WTC11 (cell line): ENCODE measurements at regions not wholly inside any gene's neighbourhood (a gene's known extent, or its start where the extent isn't known, plus 50 kb on each side); places are given as distances from the start of the nearest gene placed in this dataset.

Source experiments
- ATAC-seq: fragments of 200-7000 bp; cut with Tn5 transposase; 2 replicates; pipeline ENCODE4 v1.10.0; 2021; ENCODE audit warnings: mild to moderate bottlenecking, moderate library complexity
- CTCF ChIA-PET: fragments of 300-600 bp; sonication (Branson Sonifier 250); formaldehyde crosslinking; loops from one replicate; lab custom pipeline; 2021; ENCODE audit warnings: antibody characterized with exemption; lab: Charles Lee
- POLR2A ChIA-PET: fragments of 350-600 bp; sonication (Branson Sonifier 250); formaldehyde crosslinking; loops from one replicate; lab custom pipeline; 2021; ENCODE audit warnings: antibody characterized with exemption; lab: Charles Lee
- DNase-seq: peaks from one replicate; pipeline ENCODE4 v3.0.0; 2021; ENCODE audit warnings: low spot score
- H3K27ac Mint-ChIP-seq: 2 replicates; pipeline ENCODE4 v1.8.0; 2021; ENCODE audit warnings: mixed read lengths
- H3K27me3 Mint-ChIP-seq: 2 replicates; pipeline ENCODE4 v1.8.0; 2021; ENCODE audit warnings: low read depth, mild to moderate bottlenecking, moderate library complexity, mixed read lengths
- H3K36me3 Mint-ChIP-seq: 2 replicates; pipeline ENCODE4 v1.8.0; 2021; ENCODE audit warnings: mixed read lengths
- H3K4me1 Mint-ChIP-seq: 2 replicates; pipeline ENCODE4 v1.8.0; 2022; ENCODE audit warnings: mixed read lengths
- H3K4me3 Mint-ChIP-seq: 2 replicates; pipeline ENCODE4 v1.8.0; 2021; ENCODE audit warnings: mild to moderate bottlenecking, moderate library complexity, mixed read lengths
- H3K9me3 Mint-ChIP-seq: 2 replicates; pipeline ENCODE4 v1.8.0; 2021; ENCODE audit warnings: mixed read lengths
- CDX4 ChIP-seq: fragments of 250-450 bp; sonication (Bioruptor Pico); IDR thresholded peaks from 2 replicates; pipeline ENCODE4 v1.9.0; 2021; ENCODE audit warnings: moderate library complexity, mild to moderate bottlenecking, inconsistent platforms, borderline replicate concordance
- EMX1 ChIP-seq: fragments of 250-450 bp; sonication (Bioruptor Pico); IDR thresholded peaks from 2 replicates; pipeline ENCODE4 v1.8.0; 2021; ENCODE audit warnings: mild to moderate bottlenecking
- FOXP1 ChIP-seq: sonication (generic); formaldehyde crosslinking; IDR thresholded peaks from 2 replicates; pipeline ENCODE4 v1.8.0; 2022; ENCODE audit warnings: missing genetic modification reagents, mild to moderate bottlenecking, moderate library complexity, borderline replicate concordance
- FOXP4 ChIP-seq: sonication (generic); formaldehyde crosslinking; IDR thresholded peaks from 2 replicates; pipeline ENCODE4 v1.8.0; 2022; ENCODE audit warnings: mild to moderate bottlenecking, missing genetic modification reagents
- GTF2I ChIP-seq: fragments of 250-450 bp; sonication (Bioruptor Pico); conservative IDR thresholded peaks from 2 replicates; pipeline ENCODE4 v1.4.0; 2021; ENCODE audit warnings: mild to moderate bottlenecking
- HMGA2 ChIP-seq: fragments of 250-450 bp; sonication (Bioruptor Pico); IDR thresholded peaks from 2 replicates; pipeline ENCODE4 v1.4.0; 2021; ENCODE audit warnings: mild to moderate bottlenecking, moderate library complexity
- KAT7 ChIP-seq: sonication (generic); formaldehyde crosslinking; IDR thresholded peaks from 2 replicates; pipeline ENCODE4 v1.8.1; 2023; ENCODE audit warnings: missing genetic modification reagents, mild to moderate bottlenecking, borderline replicate concordance
- MXD4 ChIP-seq: fragments of 250-450 bp; sonication (Bioruptor Pico); IDR thresholded peaks from 2 replicates; pipeline ENCODE4 v1.8.0; 2021; ENCODE audit warnings: mild to moderate bottlenecking, moderate library complexity, borderline replicate concordance
- NR1H2 ChIP-seq: sonication (generic); formaldehyde crosslinking; IDR thresholded peaks from 2 replicates; pipeline ENCODE4 v1.9.0; 2021; ENCODE audit warnings: mild to moderate bottlenecking, moderate library complexity, missing genetic modification reagents
- NR2C2 ChIP-seq: sonication (generic); formaldehyde crosslinking; IDR thresholded peaks from 2 replicates; pipeline ENCODE4 v1.8.0; 2022; ENCODE audit warnings: mild to moderate bottlenecking, missing genetic modification reagents
- OVOL2 ChIP-seq: fragments of 250-450 bp; sonication (Bioruptor Pico); IDR thresholded peaks from 2 replicates; pipeline ENCODE4 v1.9.0; 2021; ENCODE audit warnings: mild to moderate bottlenecking, borderline replicate concordance
- SOX15 ChIP-seq: fragments of 250-450 bp; sonication (Bioruptor Pico); IDR thresholded peaks from 2 replicates; pipeline ENCODE4 v1.9.0; 2021; ENCODE audit warnings: mild to moderate bottlenecking
- TCF7 ChIP-seq: sonication (generic); formaldehyde crosslinking; IDR thresholded peaks from 2 replicates; pipeline ENCODE4 v1.8.0; 2022; ENCODE audit warnings: mild to moderate bottlenecking, low read depth, missing genetic modification reagents, moderate library complexity
- ZBTB21 ChIP-seq: sonication (generic); formaldehyde crosslinking; IDR thresholded peaks from 2 replicates; pipeline ENCODE4 v1.8.1; 2023; ENCODE audit warnings: mild to moderate bottlenecking, missing genetic modification reagents, borderline replicate concordance
- ZNF138 ChIP-seq: sonication (generic); formaldehyde crosslinking; conservative IDR thresholded peaks from 2 replicates; pipeline ENCODE4 v1.8.1; 2022; ENCODE audit warnings: mild to moderate bottlenecking, moderate library complexity, missing genetic modification reagents
- ZNF219 ChIP-seq: sonication (generic); formaldehyde crosslinking; IDR thresholded peaks from 2 replicates; pipeline ENCODE4 v1.8.0; 2023; ENCODE audit warnings: missing genetic modification reagents, mild to moderate bottlenecking, borderline replicate concordance
- ZNF416 ChIP-seq: fragments of 250-450 bp; sonication (Bioruptor Pico); IDR thresholded peaks from 2 replicates; pipeline ENCODE4 v1.9.0; 2021; ENCODE audit warnings: mild to moderate bottlenecking, inconsistent platforms
- TF ChIP-seq, protein P1 (sequence below): fragments of 250-450 bp; sonication (Bioruptor Pico); IDR thresholded peaks from 2 replicates; pipeline ENCODE4 v1.9.0; 2021; ENCODE audit warnings: mild to moderate bottlenecking
- TF ChIP-seq, protein P2 (sequence below): sonication (generic); formaldehyde crosslinking; IDR thresholded peaks from 2 replicates; pipeline ENCODE4 v1.8.1; 2022; ENCODE audit warnings: low read depth, missing genetic modification reagents, borderline replicate concordance
- TF ChIP-seq, protein P3 (sequence below): fragments of 250-450 bp; sonication (Bioruptor Pico); IDR thresholded peaks from 2 replicates; pipeline ENCODE4 v1.9.0; 2021; ENCODE audit warnings: mild to moderate bottlenecking, borderline replicate concordance
- TF ChIP-seq, protein P4 (sequence below): sonication (generic); formaldehyde crosslinking; IDR thresholded peaks from 2 replicates; pipeline ENCODE4 v1.8.0; 2022; ENCODE audit warnings: mild to moderate bottlenecking, missing genetic modification reagents

DNA sequence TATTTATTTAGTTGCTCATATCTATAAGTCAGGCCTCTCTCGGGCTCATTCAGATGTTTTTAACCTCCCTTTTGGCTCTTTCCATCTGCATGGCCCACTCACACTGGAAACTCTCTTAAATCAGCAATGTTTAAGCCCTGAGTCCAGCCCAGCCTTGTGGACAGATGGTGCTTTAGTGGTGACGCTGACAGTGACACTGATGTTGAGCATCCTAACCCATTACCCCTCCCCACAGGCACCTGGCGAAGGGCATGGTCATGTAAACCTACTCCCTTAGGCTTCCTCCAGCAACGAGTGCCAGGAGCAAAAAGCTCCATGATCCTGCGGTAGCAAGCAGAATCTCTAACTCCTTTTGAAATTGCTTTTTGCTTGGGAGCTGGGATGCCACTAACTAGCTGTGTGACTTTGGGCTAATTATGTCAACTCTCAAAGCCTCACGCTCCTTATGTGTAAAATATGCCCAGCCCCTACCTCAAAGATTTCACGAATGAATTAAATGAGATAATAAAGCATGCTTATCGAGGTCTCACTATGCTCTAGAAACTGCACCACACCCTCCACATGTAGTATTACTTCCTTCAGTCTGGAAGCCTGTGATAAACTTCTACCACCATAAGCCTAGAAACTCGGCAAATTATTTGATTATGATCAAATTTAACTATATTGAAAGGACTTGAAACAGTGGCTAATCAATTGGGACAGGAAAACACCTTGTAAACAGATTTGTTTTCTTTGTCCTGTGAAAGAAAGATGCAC is 569.4 kb downstream of the BCOR start:
- H3K4me3 Mint-ChIP-seq: no peak overlapping the region
- no peak overlapping the region for H3K27ac Mint-ChIP-seq
- H3K4me1 Mint-ChIP-seq: peaks cover 12% of the 10 kb centered on the region
- peaks cover 6% of the 10 kb centered on the region for H3K27me3 Mint-ChIP-seq
- peaks cover 20% of the 10 kb centered on the region for H3K9me3 Mint-ChIP-seq
- DNase-seq (no peak), ATAC-seq (no peak)
- CTCF ChIA-PET: no interaction called here
- H3K36me3 Mint-ChIP-seq: no peaks in the 10 kb centered on the region
- TF ChIP-seq HMGA2: no peak
- TF ChIP-seq KAT7 (CRISPR knock-in tag): no peak
- no peak for TF ChIP-seq CDX4 (CRISPR knock-in tag)
- TF ChIP-seq, protein P1, sequence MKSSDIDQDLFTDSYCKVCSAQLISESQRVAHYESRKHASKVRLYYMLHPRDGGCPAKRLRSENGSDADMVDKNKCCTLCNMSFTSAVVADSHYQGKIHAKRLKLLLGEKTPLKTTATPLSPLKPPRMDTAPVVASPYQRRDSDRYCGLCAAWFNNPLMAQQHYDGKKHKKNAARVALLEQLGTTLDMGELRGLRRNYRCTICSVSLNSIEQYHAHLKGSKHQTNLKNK (CRISPR knock-in tag): no peak
- TF ChIP-seq TCF7 (CRISPR knock-in tag): no peak
- no peak for TF ChIP-seq ZNF416 (CRISPR knock-in tag)
- no peak for TF ChIP-seq EMX1 (CRISPR knock-in tag)
- TF ChIP-seq FOXP1 (CRISPR knock-in tag): no peak
- no peak for TF ChIP-seq NR2C2 (CRISPR knock-in tag)
- POLR2A ChIA-PET: no interaction called here

GRCh38 chrX:39532761-39533160 is 565.0 kb downstream of the BCOR start:
- POLR2A ChIA-PET: no interaction called here
- CTCF ChIA-PET: interaction anchor here (0.9 kb wide), 1 partner anchor 121 kb away, joined by 3 read pairs; no protein-coding TSS in a partner anchor

More at GRCh38 chrX:39532761-39533160, 565.0 kb downstream of the BCOR start:
- Mint-ChIP-seq H3K27me3 (no peaks in the 10 kb centered on the region; the same call in 1 of the 2 replicates), H3K4me1 (peaks cover 15% of the 10 kb centered on the region), H3K4me3 (no peak overlapping the region), H3K9me3 (peaks cover 9% of the 10 kb centered on the region), H3K27ac (no peak overlapping the region)
- no peak for DNase-seq
- TF ChIP-seq MXD4 (CRISPR knock-in tag) (no peak), SOX15 (CRISPR knock-in tag) (no peak), TCF7 (CRISPR knock-in tag) (no peak), NR1H2 (CRISPR knock-in tag) (no peak), ZNF219 (CRISPR knock-in tag) (no peak), ZNF138 (CRISPR knock-in tag) (no peak), FOXP4 (CRISPR knock-in tag) (no peak), GTF2I (no peak), OVOL2 (CRISPR knock-in tag) (no peak), ZBTB21 (CRISPR knock-in tag) (no peak)
- TF ChIP-seq, protein P2, sequence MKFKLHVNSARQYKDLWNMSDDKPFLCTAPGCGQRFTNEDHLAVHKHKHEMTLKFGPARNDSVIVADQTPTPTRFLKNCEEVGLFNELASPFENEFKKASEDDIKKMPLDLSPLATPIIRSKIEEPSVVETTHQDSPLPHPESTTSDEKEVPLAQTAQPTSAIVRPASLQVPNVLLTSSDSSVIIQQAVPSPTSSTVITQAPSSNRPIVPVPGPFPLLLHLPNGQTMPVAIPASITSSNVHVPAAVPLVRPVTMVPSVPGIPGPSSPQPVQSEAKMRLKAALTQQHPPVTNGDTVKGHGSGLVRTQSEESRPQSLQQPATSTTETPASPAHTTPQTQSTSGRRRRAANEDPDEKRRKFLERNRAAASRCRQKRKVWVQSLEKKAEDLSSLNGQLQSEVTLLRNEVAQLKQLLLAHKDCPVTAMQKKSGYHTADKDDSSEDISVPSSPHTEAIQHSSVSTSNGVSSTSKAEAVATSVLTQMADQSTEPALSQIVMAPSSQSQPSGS (CRISPR knock-in tag): no peak
- TF ChIP-seq, protein P3, sequence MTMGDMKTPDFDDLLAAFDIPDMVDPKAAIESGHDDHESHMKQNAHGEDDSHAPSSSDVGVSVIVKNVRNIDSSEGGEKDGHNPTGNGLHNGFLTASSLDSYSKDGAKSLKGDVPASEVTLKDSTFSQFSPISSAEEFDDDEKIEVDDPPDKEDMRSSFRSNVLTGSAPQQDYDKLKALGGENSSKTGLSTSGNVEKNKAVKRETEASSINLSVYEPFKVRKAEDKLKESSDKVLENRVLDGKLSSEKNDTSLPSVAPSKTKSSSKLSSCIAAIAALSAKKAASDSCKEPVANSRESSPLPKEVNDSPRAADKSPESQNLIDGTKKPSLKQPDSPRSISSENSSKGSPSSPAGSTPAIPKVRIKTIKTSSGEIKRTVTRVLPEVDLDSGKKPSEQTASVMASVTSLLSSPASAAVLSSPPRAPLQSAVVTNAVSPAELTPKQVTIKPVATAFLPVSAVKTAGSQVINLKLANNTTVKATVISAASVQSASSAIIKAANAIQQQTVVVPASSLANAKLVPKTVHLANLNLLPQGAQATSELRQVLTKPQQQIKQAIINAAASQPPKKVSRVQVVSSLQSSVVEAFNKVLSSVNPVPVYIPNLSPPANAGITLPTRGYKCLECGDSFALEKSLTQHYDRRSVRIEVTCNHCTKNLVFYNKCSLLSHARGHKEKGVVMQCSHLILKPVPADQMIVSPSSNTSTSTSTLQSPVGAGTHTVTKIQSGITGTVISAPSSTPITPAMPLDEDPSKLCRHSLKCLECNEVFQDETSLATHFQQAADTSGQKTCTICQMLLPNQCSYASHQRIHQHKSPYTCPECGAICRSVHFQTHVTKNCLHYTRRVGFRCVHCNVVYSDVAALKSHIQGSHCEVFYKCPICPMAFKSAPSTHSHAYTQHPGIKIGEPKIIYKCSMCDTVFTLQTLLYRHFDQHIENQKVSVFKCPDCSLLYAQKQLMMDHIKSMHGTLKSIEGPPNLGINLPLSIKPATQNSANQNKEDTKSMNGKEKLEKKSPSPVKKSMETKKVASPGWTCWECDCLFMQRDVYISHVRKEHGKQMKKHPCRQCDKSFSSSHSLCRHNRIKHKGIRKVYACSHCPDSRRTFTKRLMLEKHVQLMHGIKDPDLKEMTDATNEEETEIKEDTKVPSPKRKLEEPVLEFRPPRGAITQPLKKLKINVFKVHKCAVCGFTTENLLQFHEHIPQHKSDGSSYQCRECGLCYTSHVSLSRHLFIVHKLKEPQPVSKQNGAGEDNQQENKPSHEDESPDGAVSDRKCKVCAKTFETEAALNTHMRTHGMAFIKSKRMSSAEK (CRISPR knock-in tag): no peak
- TF ChIP-seq, protein P4, sequence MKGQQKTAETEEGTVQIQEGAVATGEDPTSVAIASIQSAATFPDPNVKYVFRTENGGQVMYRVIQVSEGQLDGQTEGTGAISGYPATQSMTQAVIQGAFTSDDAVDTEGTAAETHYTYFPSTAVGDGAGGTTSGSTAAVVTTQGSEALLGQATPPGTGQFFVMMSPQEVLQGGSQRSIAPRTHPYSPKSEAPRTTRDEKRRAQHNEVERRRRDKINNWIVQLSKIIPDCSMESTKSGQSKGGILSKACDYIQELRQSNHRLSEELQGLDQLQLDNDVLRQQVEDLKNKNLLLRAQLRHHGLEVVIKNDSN (CRISPR knock-in tag): no peak
- TF ChIP-seq, all 79 proteins: peak for 0
- no peak for ATAC-seq
- no peaks in the 10 kb centered on the region for H3K36me3 Mint-ChIP-seq
